Spleen (tissue), 11 donors: ENCODE measurements at regions not wholly inside any gene's neighbourhood (a gene's known extent, or its start where the extent isn't known, plus 50 kb on each side); places are given as distances from the start of the nearest gene placed in this dataset.

Experiments
- DNase-seq: peaks from one replicate; pipeline ENCODE4 v3.0.0-alpha.2; 2020
- H3K27ac ChIP-seq, 8 donors: fragments of 200-600 bp; sonication (generic) in 7 of 8; 1 replicate in 4 of 8; 2 replicates in 4 of 8; pipeline versions ENCODE4 v1.5.0 to v1.8.0; 2016 to 2021; ENCODE audit warnings: inconsistent platforms in 4 of 8, mild to moderate bottlenecking in 4 of 8, moderate library complexity in 1 of 8
- H3K27me3 ChIP-seq, 7 donors: fragments of 200-600 bp; sonication (generic) in 6 of 7; replicated peaks in 1 of 7; 1 replicate in 4 of 7; 2 replicates in 3 of 7; pipeline versions ENCODE4 v1.5.0 to v1.8.0; 2016 to 2021; ENCODE audit warnings: inconsistent platforms in 3 of 7, mild to moderate bottlenecking in 1 of 7
- H3K36me3 ChIP-seq, 6 donors: fragments of 200-600 bp; sonication (generic) in 5 of 6; 1 replicate in 4 of 6; 2 replicates in 2 of 6; pipeline versions ENCODE4 v1.5.0 to v1.8.0; 2016 to 2021; ENCODE audit warnings: inconsistent platforms in 2 of 6
- H3K4me1 ChIP-seq, 6 donors: fragments of 200-600 bp; sonication (generic) in 5 of 6; 1 replicate in 3 of 6; 2 replicates in 3 of 6; pipeline versions ENCODE4 v1.5.0 to v1.8.0; 2016 to 2021; ENCODE audit warnings: inconsistent platforms in 3 of 6
- H3K4me3 ChIP-seq, 8 donors: fragments of 200-600 bp; sonication (generic) in 7 of 8; 1 replicate in 4 of 8; 2 replicates in 4 of 8; pipeline versions ENCODE4 v1.5.0 to v1.8.0; 2016 to 2021; ENCODE audit warnings: inconsistent platforms in 4 of 8, mild to moderate bottlenecking in 4 of 8, moderate library complexity in 2 of 8
- H3K9me3 ChIP-seq, 8 donors: fragments of 200-600 bp; sonication (generic) in 7 of 8; 1 replicate in 4 of 8; 2 replicates in 4 of 8; pipeline versions ENCODE4 v1.5.0 to v1.8.0; 2016 to 2021; ENCODE audit warnings: inconsistent platforms in 4 of 8
- CTCF ChIP-seq, 11 experiments: fragments of 200-600 bp in 7 of 11; fragments of 450-650 bp in 4 of 11; sonication (generic) in 4 of 11; IDR thresholded peaks in 8 of 11; conservative IDR thresholded peaks in 3 of 11; 1 replicate in 7 of 11; 2 replicates in 4 of 11; pipeline versions ENCODE4 v1.4.0 to v1.8.0; 2016 to 2021; ENCODE audit warnings: antibody characterized with exemption in 11 of 11, inconsistent platforms in 4 of 11, mild to moderate bottlenecking in 1 of 11
- POLR2A ChIP-seq, 3 donors: fragments of 450-650 bp; IDR thresholded peaks; one replicate each; pipeline ENCODE4 v1.5.1; 2017; ENCODE audit warnings: antibody characterized with exemption in 3 of 3, mild to moderate bottlenecking in 1 of 3
- POLR2AphosphoS5 ChIP-seq, 3 donors: sonication (generic); formaldehyde crosslinking; IDR thresholded peaks; one replicate each; pipeline ENCODE4 v1.5.1; 2017; ENCODE audit warnings: antibody characterized with exemption in 3 of 3
- WGBS, 5 donors: extraction: QIAGEN DNeasy Blood & Tissue Kit in 3 of 5; methylation state at CpG; one replicate each; pipeline versions ENCODE4 v1.1.5 to v1.1.7; 2013 to 2018; 5-methylcytosine and 5-hydroxymethylcytosine counted together
- intact Hi-C: fragments of 100-400 bp; cut with DNase I; formaldehyde crosslinking; loops from one replicate; pipeline ENCODE4 v1.15.0; 2023; ENCODE audit warnings: low total_unique reads
- donor health status: healthy with polysubstance abuse.
- donor health status: DM: no; HTN: no; CAD: no; lungs with moderate emphysema.
- donor health status: DM: no; HTN: no; CAD: no.
- donor health status: Bipolar disorder and iron deficiency.
- donor health status: healthy.
- donor health status: DM: no; HTN: no; CAD: no.
- donor health status: DM: yes; HTN: yes; CAD: no.

DNA sequence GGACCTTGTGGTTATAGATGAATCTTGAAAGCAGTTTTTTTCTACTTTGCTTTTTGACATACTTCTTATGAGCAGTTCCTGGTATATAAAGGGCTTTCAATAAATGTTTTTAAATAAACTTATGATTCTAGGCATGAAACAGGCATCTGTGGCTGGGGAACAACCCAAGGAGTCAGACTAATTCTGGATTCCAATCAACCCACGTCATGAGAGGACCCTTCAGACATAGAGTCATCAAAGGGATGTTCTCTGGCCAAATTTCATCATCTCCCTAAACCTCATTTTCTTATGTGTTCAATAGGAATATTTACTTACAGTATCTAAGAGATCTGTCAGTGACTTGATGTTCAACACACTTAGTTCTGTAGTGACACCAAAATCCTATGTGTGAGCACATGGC is 243.8 kb upstream of the ZNF462 start:
- no peak for DNase-seq
- 65 to 91% (median 80%) methylated on average over 1 of the region's 1 CpG for WGBS, 5 donors
- no peaks in the 10 kb centered on the region for H3K4me1 ChIP-seq
- no peaks in the 10 kb centered on the region for H3K27me3 ChIP-seq
- TF ChIP-seq POLR2AphosphoS5 (IDR thresholded peaks at IDR 0.05) (no peak), CTCF (IDR thresholded peaks at IDR 0.05 in 8 of 11, conservative IDR thresholded peaks at IDR 0.05 in 3 of 11) (no peak), POLR2A (IDR thresholded peaks at IDR 0.05) (no peak)
- no peaks in the 10 kb centered on the region for H3K36me3 ChIP-seq
- no peak overlapping the region for H3K27ac ChIP-seq
- H3K4me3 ChIP-seq, result no peak overlapping the region
- intact Hi-C loops, result no loop called here
- no peaks in the 10 kb centered on the region for H3K9me3 ChIP-seq

DNA sequence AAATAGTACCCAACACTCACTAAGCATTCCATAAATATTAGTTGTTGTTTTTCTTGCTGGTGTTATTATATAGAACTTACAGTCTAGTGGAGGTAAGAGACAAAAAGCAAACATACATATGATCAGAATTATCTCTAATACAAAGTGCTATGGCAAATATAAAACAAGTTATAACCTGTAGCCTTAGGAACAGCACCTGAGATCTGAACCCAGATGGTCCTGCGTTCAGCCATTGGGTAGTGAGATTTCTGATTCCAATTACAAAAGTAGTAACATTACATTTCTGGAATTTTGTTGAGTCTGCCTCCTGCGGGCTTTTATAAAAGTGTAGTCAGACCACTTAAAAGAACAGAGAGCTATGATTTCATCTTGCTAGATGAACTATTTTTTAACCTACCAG is 242.9 kb upstream of the ZNF462 start:
- intact Hi-C loops, result no loop called here
- TF ChIP-seq POLR2A (IDR thresholded peaks at IDR 0.05), result no peak

GRCh38 chr9:106620866-106621265 is 242.1 kb upstream of the ZNF462 start:
- TF ChIP-seq POLR2A (IDR thresholded peaks at IDR 0.05), result no peak
- no peak for TF ChIP-seq POLR2AphosphoS5 (IDR thresholded peaks at IDR 0.05)
- TF ChIP-seq CTCF (IDR thresholded peaks at IDR 0.05 in 8 of 11, conservative IDR thresholded peaks at IDR 0.05 in 3 of 11), result no peak
- H3K27me3 ChIP-seq, result no peaks in the 10 kb centered on the region
- H3K27ac ChIP-seq, result no peak overlapping the region
- intact Hi-C loops, result no loop called here
- no peak for DNase-seq
- H3K4me3 ChIP-seq, result no peak overlapping the region
- no peaks in the 10 kb centered on the region for H3K9me3 ChIP-seq
- 85 to 94% (median 89%) methylated on average over 4 of the region's 4 CpGs for WGBS, 5 donors
- no peaks in the 10 kb centered on the region for H3K4me1 ChIP-seq
- no peaks in the 10 kb centered on the region for H3K36me3 ChIP-seq

More for the DNA sequence above, 242.9 kb upstream of the ZNF462 start:
- WGBS, 5 donors, result 86 to 94% (median 88%) methylated on average over 2 of the region's 2 CpGs
- no peaks in the 10 kb centered on the region for H3K27me3 ChIP-seq
- no peak for DNase-seq
- no peak overlapping the region for H3K4me3 ChIP-seq
- no peaks in the 10 kb centered on the region for H3K36me3 ChIP-seq
- H3K9me3 ChIP-seq, result no peaks in the 10 kb centered on the region
- no peaks in the 10 kb centered on the region for H3K4me1 ChIP-seq
- H3K27ac ChIP-seq, result no peak overlapping the region

GRCh38 chr9:106621313-106622163 is 241.4 kb upstream of the ZNF462 start:
- H3K4me1 ChIP-seq, result no peaks in the 10 kb centered on the region
- no peak for TF ChIP-seq POLR2A (IDR thresholded peaks at IDR 0.05)
- no peak for TF ChIP-seq CTCF (IDR thresholded peaks at IDR 0.05 in 8 of 11, conservative IDR thresholded peaks at IDR 0.05 in 3 of 11)
- no peak for TF ChIP-seq POLR2AphosphoS5 (IDR thresholded peaks at IDR 0.05)
- intact Hi-C loops, result no loop called here
- no peaks in the 10 kb centered on the region for H3K27me3 ChIP-seq
- no peak overlapping the region for H3K4me3 ChIP-seq
- H3K27ac ChIP-seq, result no peak overlapping the region
- H3K9me3 ChIP-seq, result no peaks in the 10 kb centered on the region
- 75 to 90% (median 83%) methylated on average over 14 of the region's 14 CpGs for WGBS, 5 donors
- H3K36me3 ChIP-seq, result no peaks in the 10 kb centered on the region
- no peak for DNase-seq
